Liver (tissue), 3 donors: ENCODE measurements at regions not wholly inside any gene's neighbourhood (a gene's known extent, or its start where the extent isn't known, plus 50 kb on each side); places are given as distances from the start of the nearest gene placed in this dataset.

Experiments
- ATF3 ChIP-seq: IDR thresholded peaks from 2 replicates; pipeline ENCODE4 v1.6.1; 2016; ENCODE audit warnings: antibody characterized with exemption
- CTCF ChIP-seq: fragments of 150-350 bp; IDR thresholded peaks from 2 replicates; pipeline ENCODE4 v1.5.1; 2017; ENCODE audit warnings: improper control_type of control experiment, low read depth, low read length; ENCODE audit not compliant: missing input control
- HNF4G ChIP-seq: IDR thresholded peaks from 2 replicates; pipeline ENCODE4 v1.6.1; 2016; ENCODE audit warnings: antibody characterized with exemption
- YY1 ChIP-seq: IDR thresholded peaks from 2 replicates; pipeline ENCODE4 v1.6.1; 2016; ENCODE audit warnings: antibody characterized with exemption, mild to moderate bottlenecking
- ZBTB33 ChIP-seq: IDR thresholded peaks from 2 replicates; pipeline ENCODE4 v1.6.1; 2016; ENCODE audit warnings: antibody characterized with exemption
- donor health status: healthy.
- donor health status: healthy.

- TF ChIP-seq CTCF (no peak), YY1 (no peak), ZBTB33 (no peak), HNF4G (no peak), ATF3 (no peak)
Measured at GRCh38 chr2:196555161-196555560, 84.4 kb upstream of the CCDC150 start.
